Pancreas (tissue), 10 donors: ENCODE measurements at regions not wholly inside any gene's neighbourhood (a gene's known extent, or its start where the extent isn't known, plus 50 kb on each side); places are given as distances from the start of the nearest gene placed in this dataset.

Experiments
- ATAC-seq, 4 donors: fragments of 200-7000 bp; cut with Tn5 transposase; one replicate each; pipeline versions ENCODE4 v1.8.0 to v1.9.1; 2020; ENCODE audit warnings: mild to moderate bottlenecking in 4 of 4, moderate library complexity in 4 of 4
- DNase-seq, 6 donors: peaks; one replicate each; pipeline ENCODE4 v3.0.0-alpha.2; 2020
- FAIRE-seq: peaks from 2 replicates; lab custom pipeline; 2012; peaks lifted over from hg19 to GRCh38; lab: Jason Lieb, UNC
- H3K27ac ChIP-seq, 4 donors: fragments of 200-600 bp; sonication (generic); 1 replicate in 3 of 4; 2 replicates in 1 of 4; pipeline versions ENCODE4 v1.5.0 to v1.8.0; 2020
- H3K27me3 ChIP-seq, 4 donors: fragments of 200-600 bp; one replicate each; pipeline ENCODE4 v1.8.0; 2021
- H3K36me3 ChIP-seq, 3 donors: fragments of 200-600 bp; sonication (generic) in 1 of 3; one replicate each; pipeline versions ENCODE4 v1.5.0 to v1.8.0; 2020 to 2021
- H3K4me1 ChIP-seq, 3 donors: fragments of 200-600 bp; one replicate each; pipeline ENCODE4 v1.8.0; 2021
- H3K4me3 ChIP-seq, 4 donors: fragments of 200-600 bp; sonication (generic) in 2 of 4; one replicate each; pipeline versions ENCODE4 v1.5.0 to v1.8.0; 2020 to 2021
- H3K9me3 ChIP-seq, 4 donors: fragments of 200-600 bp; one replicate each; pipeline ENCODE4 v1.8.0; 2021
- WGBS, 2 donors: extraction: QIAGEN DNeasy Blood & Tissue Kit; methylation state at CpG; one replicate each; pipeline ENCODE4 v1.1.7; 2013; 5-methylcytosine and 5-hydroxymethylcytosine counted together
- intact Hi-C, 3 donors: fragments of 100-400 bp; cut with DNase I; formaldehyde crosslinking; loops; one replicate each; pipeline versions ENCODE4 v1.11.1 to v1.14.2; 2022
- TF ChIP-seq, protein P1 (sequence below), 4 donors: fragments of 200-600 bp; sonication (generic) in 3 of 4; IDR thresholded peaks; one replicate each; pipeline versions ENCODE4 v1.5.0 to v1.8.0; 2021; ENCODE audit warnings: antibody characterized with exemption in 4 of 4
- donor health status: healthy with polysubstance abuse.
- donor health status: DM: no; HTN: no; CAD: no; lungs with moderate emphysema.
- donor health status: DM: no; HTN: no; CAD: no.
- donor health status: control.
- donor health status: control.
- donor health status: Bipolar disorder and iron deficiency.
- donor health status: DM: yes; HTN: yes; CAD: no.
- donor health status: DM: no; HTN: no; CAD: no.
- donor health status: DM: no; HTN: no; CAD: no.
- donor health status: DM: yes; HTN: yes; CAD: no.

- DNase-seq (no peak), FAIRE-seq (no peak), ATAC-seq (no peak)
- intact Hi-C loops = no loop called here
- Histone ChIP-seq H3K9me3 (no peaks in the 10 kb centered on the region), H3K4me1 (no peaks in the 10 kb centered on the region), H3K36me3 (no peaks in the 10 kb centered on the region), H3K27ac (no peak overlapping the region), H3K27me3 (peaks cover 0 to 3% (median 0%) of the 10 kb centered on the region in 4 donors), H3K4me3 (no peak overlapping the region)
- WGBS, 2 donors = 85 to 89% methylated on average over 4 of the region's 4 CpGs
- TF ChIP-seq, protein P1, sequence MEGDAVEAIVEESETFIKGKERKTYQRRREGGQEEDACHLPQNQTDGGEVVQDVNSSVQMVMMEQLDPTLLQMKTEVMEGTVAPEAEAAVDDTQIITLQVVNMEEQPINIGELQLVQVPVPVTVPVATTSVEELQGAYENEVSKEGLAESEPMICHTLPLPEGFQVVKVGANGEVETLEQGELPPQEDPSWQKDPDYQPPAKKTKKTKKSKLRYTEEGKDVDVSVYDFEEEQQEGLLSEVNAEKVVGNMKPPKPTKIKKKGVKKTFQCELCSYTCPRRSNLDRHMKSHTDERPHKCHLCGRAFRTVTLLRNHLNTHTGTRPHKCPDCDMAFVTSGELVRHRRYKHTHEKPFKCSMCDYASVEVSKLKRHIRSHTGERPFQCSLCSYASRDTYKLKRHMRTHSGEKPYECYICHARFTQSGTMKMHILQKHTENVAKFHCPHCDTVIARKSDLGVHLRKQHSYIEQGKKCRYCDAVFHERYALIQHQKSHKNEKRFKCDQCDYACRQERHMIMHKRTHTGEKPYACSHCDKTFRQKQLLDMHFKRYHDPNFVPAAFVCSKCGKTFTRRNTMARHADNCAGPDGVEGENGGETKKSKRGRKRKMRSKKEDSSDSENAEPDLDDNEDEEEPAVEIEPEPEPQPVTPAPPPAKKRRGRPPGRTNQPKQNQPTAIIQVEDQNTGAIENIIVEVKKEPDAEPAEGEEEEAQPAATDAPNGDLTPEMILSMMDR (IDR thresholded peaks at IDR 0.05) = no peak
Observed at GRCh38 chrX:3550871-3551270, 162.6 kb downstream of the PRKX start.

- Histone ChIP-seq H3K27me3 (peaks cover 0 to 3% (median 0%) of the 10 kb centered on the region in 4 donors), H3K4me1 (no peaks in the 10 kb centered on the region), H3K4me3 (peak overlapping the region in 1 of 4 donors; percentile 8), H3K9me3 (no peaks in the 10 kb centered on the region), H3K27ac (no peak overlapping the region), H3K36me3 (no peaks in the 10 kb centered on the region)
- WGBS, 2 donors = 58 to 79% methylated on average over 8 of the region's 8 CpGs
- ATAC-seq (peak; percentile 46 to 74 (median 72)), FAIRE-seq (no peak), DNase-seq (peak in 4 of 6 donors; percentile 18 to 49 (median 41))
- TF ChIP-seq, protein P1 (IDR thresholded peaks at IDR 0.05) = no peak
- intact Hi-C loops = no loop called here
Observed at GRCh38 chrX:3550160-3550751, 163.2 kb downstream of the PRKX start.

DNA sequence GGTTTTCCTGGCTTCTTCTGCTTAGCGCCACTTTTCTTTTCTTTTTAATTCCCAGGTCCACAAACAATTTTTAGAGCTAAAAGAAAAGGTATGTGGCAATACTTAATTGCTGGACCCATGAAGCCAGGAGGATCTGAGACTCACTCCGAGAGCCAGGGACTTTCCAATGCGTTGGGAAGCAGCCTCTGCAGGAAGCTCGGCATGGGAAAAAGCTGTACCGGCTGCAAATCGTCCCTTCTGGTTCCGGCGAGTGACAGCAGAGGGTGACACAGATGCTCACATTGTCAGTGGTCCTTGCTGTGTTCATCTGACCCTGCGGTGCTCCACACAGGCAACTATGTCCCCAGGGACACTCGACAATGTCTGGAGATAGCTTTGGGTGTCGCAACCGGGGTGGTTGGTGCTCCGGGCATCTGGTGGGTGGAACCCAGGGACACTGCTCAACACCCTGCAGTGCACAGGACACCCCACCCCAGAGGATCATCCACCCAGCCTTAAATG lies 164.0 kb downstream of the PRKX start:
- Histone ChIP-seq H3K27ac (peak overlapping the region in 1 of 4 donors; percentile 15), H3K27me3 (peaks cover 0 to 3% (median 0%) of the 10 kb centered on the region in 4 donors), H3K4me1 (no peaks in the 10 kb centered on the region), H3K9me3 (no peaks in the 10 kb centered on the region), H3K4me3 (peak overlapping the region in 2 of 4 donors; percentile 8 to 31), H3K36me3 (no peaks in the 10 kb centered on the region)
- no peak for FAIRE-seq
- intact Hi-C loops = no loop called here
- WGBS, 2 donors = 14 to 34% methylated on average over 13 of the region's 13 CpGs
- peak; percentile 5 to 49 (median 26) for DNase-seq
- TF ChIP-seq, protein P1 (IDR thresholded peaks at IDR 0.05) = no peak
- peak; percentile 68 to 86 (median 82) for ATAC-seq

- Histone ChIP-seq H3K9me3 (no peaks in the 10 kb centered on the region), H3K4me3 (peak overlapping the region in 2 of 4 donors; percentile 8 to 31), H3K27me3 (peaks cover 0 to 3% (median 0%) of the 10 kb centered on the region in 4 donors), H3K36me3 (no peaks in the 10 kb centered on the region), H3K27ac (peak overlapping the region in 1 of 4 donors; percentile 15), H3K4me1 (no peaks in the 10 kb centered on the region)
- FAIRE-seq (no peak), DNase-seq (peak in 1 of 6 donors; percentile 9), ATAC-seq (peak; percentile 85 to 94 (median 92))
- TF ChIP-seq, protein P1 (IDR thresholded peaks at IDR 0.05) = peak in 1 of 4 donors; percentile 28
- intact Hi-C loops = no loop called here
- 1 to 23% methylated on average over 15 of the region's 15 CpGs for WGBS, 2 donors
Observed at GRCh38 chrX:3548765-3549391, 164.6 kb downstream of the PRKX start.
